ENCODE measurements at regions not wholly inside any gene's neighbourhood (a gene's known extent, or its start where the extent isn't known, plus 50 kb on each side); places are given as distances from the start of the nearest gene placed in this dataset.

DNA sequence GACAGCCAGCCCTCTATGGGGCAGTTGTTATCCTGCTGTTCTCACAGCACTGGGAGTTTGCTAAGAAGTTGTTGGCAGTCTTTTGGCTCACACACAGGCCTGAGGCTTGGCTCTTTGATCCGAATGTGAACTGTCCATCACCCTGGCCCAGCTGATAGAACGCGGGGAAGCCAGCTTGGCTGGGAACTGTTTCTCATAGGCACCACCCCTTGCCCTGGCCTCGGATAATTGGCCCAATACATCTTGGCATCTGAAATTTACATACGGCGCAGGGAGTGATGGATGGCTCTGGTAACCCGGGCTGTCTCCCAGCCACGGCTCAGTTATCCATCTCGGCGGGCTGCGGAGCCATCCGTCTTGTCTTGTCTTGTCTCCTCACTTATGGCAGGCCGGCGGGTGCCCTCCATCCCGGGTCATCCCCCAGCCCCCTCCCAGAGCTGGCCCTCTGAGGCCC lies 164.1 kb downstream of the PHETA1 start (continued):
- TF ChIP-seq, protein P1, sequence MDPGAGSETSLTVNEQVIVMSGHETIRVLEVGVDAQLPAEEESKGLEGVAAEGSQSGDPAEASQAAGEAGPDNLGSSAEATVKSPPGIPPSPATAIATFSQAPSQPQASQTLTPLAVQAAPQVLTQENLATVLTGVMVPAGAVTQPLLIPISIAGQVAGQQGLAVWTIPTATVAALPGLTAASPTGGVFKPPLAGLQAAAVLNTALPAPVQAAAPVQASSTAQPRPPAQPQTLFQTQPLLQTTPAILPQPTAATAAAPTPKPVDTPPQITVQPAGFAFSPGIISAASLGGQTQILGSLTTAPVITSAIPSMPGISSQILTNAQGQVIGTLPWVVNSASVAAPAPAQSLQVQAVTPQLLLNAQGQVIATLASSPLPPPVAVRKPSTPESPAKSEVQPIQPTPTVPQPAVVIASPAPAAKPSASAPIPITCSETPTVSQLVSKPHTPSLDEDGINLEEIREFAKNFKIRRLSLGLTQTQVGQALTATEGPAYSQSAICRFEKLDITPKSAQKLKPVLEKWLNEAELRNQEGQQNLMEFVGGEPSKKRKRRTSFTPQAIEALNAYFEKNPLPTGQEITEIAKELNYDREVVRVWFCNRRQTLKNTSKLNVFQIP (CRISPR knock-in tag; IDR thresholded peaks at IDR 0.05; ENCODE audit: borderline replicate concordance, low read depth) = no peak

DNA sequence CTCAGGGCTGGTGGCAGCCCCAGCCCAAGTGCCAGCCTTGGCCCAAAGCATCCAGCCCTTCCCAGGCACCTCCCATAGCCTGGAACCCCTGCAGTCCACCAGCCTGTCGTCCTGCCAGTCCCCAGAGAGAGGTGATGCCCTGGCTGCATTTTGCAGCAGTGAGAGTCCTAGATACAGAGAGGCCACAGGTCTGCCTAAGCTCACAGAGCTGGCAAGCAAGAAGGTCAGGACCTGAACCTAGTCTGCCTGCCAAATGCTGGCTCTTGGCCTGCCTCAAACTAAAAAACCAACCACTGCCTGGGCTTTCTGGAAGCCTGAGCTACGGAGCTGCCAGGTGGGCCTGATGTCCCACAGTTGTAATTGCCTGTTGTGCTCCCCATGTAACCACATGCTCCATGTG lies 164.9 kb downstream of the PHETA1 start:
- TF ChIP-seq ZNF70 (CRISPR knock-in tag; IDR thresholded peaks at IDR 0.05) = no peak
- TF ChIP-seq, protein P2, sequence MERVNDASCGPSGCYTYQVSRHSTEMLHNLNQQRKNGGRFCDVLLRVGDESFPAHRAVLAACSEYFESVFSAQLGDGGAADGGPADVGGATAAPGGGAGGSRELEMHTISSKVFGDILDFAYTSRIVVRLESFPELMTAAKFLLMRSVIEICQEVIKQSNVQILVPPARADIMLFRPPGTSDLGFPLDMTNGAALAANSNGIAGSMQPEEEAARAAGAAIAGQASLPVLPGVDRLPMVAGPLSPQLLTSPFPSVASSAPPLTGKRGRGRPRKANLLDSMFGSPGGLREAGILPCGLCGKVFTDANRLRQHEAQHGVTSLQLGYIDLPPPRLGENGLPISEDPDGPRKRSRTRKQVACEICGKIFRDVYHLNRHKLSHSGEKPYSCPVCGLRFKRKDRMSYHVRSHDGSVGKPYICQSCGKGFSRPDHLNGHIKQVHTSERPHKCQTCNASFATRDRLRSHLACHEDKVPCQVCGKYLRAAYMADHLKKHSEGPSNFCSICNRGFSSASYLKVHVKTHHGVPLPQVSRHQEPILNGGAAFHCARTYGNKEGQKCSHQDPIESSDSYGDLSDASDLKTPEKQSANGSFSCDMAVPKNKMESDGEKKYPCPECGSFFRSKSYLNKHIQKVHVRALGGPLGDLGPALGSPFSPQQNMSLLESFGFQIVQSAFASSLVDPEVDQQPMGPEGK (CRISPR knock-in tag; IDR thresholded peaks at IDR 0.05; ENCODE audit: borderline replicate concordance) = no peak
- no peak for TF ChIP-seq TOX (CRISPR knock-in tag; IDR thresholded peaks at IDR 0.05; ENCODE audit: borderline replicate concordance)
- TF ChIP-seq RARB (CRISPR knock-in tag; IDR thresholded peaks at IDR 0.05) = no peak
- TF ChIP-seq ZC3H10 (CRISPR knock-in tag; IDR thresholded peaks at IDR 0.05) = no peak
- TF ChIP-seq, protein P1 (CRISPR knock-in tag; IDR thresholded peaks at IDR 0.05; ENCODE audit: borderline replicate concordance, low read depth) = no peak
- ATAC-seq = no peak

GRCh38 chr12:111203446-111203845 lies 165.4 kb downstream of the PHETA1 start:
- TF ChIP-seq CREB5 (CRISPR knock-in tag; IDR thresholded peaks at IDR 0.05; ENCODE audit: low read depth) = no peak
- no peak for TF ChIP-seq ARNTL (CRISPR knock-in tag; IDR thresholded peaks at IDR 0.05; ENCODE audit: borderline replicate concordance, low read depth)
- TF ChIP-seq TCF4 (CRISPR knock-in tag; IDR thresholded peaks at IDR 0.05; ENCODE audit: borderline replicate concordance) = no peak
- TF ChIP-seq, protein P2 (CRISPR knock-in tag; IDR thresholded peaks at IDR 0.05; ENCODE audit: borderline replicate concordance) = no peak
- TF ChIP-seq RARB (CRISPR knock-in tag; IDR thresholded peaks at IDR 0.05) = no peak
- TF ChIP-seq, protein P3, sequence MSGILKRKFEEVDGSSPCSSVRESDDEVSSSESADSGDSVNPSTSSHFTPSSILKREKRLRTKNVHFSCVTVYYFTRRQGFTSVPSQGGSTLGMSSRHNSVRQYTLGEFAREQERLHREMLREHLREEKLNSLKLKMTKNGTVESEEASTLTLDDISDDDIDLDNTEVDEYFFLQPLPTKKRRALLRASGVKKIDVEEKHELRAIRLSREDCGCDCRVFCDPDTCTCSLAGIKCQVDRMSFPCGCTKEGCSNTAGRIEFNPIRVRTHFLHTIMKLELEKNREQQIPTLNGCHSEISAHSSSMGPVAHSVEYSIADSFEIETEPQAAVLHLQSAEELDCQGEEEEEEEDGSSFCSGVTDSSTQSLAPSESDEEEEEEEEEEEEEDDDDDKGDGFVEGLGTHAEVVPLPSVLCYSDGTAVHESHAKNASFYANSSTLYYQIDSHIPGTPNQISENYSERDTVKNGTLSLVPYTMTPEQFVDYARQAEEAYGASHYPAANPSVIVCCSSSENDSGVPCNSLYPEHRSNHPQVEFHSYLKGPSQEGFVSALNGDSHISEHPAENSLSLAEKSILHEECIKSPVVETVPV (CRISPR knock-in tag; IDR thresholded peaks at IDR 0.05) = no peak
- no peak for TF ChIP-seq ZFP30 (CRISPR knock-in tag; IDR thresholded peaks at IDR 0.05)
- TF ChIP-seq PPARA (CRISPR knock-in tag; IDR thresholded peaks at IDR 0.05; ENCODE audit: borderline replicate concordance) = no peak
- TF ChIP-seq SNAI2 (CRISPR knock-in tag; IDR thresholded peaks at IDR 0.05) = no peak
- no peak for TF ChIP-seq ZC3H10 (CRISPR knock-in tag; IDR thresholded peaks at IDR 0.05)
- TF ChIP-seq, protein P1 (CRISPR knock-in tag; IDR thresholded peaks at IDR 0.05; ENCODE audit: borderline replicate concordance, low read depth) = no peak
- TF ChIP-seq TSHZ2 (CRISPR knock-in tag; IDR thresholded peaks at IDR 0.05) = no peak
- TF ChIP-seq CSDC2 (CRISPR knock-in tag; IDR thresholded peaks at IDR 0.05) = no peak
- TF ChIP-seq ZFP3 (CRISPR knock-in tag; IDR thresholded peaks at IDR 0.05) = no peak
- no peak for TF ChIP-seq ZNF565 (CRISPR knock-in tag; conservative IDR thresholded peaks at IDR 0.05; ENCODE audit: low read depth)
- no peak for TF ChIP-seq ISL1 (CRISPR knock-in tag; IDR thresholded peaks at IDR 0.05)
- no peak for TF ChIP-seq OSR1 (CRISPR knock-in tag; IDR thresholded peaks at IDR 0.05)
- TF ChIP-seq ZNF8 (CRISPR knock-in tag; IDR thresholded peaks at IDR 0.05) = no peak
- TF ChIP-seq ZNF70 (CRISPR knock-in tag; IDR thresholded peaks at IDR 0.05) = no peak
- no peak for TF ChIP-seq ESRRG (CRISPR knock-in tag; IDR thresholded peaks at IDR 0.05)
- ATAC-seq = no peak
